ENCODE measurements at regions not wholly inside any gene's neighbourhood (a gene's known extent, or its start where the extent isn't known, plus 50 kb on each side); places are given as distances from the start of the nearest gene placed in this dataset.

- no peak overlapping the region for H3K4me3 Mint-ChIP-seq (ENCODE audit: unreplicated experiment)
- H3K36me3 ChIP-seq (ENCODE audit: insufficient read depth, low read length), result no peaks in the 10 kb centered on the region
- peaks cover 5% of the 10 kb centered on the region for H3K9me3 Mint-ChIP-seq (ENCODE audit: unreplicated experiment)
- H3K27me3 Mint-ChIP-seq (ENCODE audit: low read depth, unreplicated experiment), result peaks cover 67% of the 10 kb centered on the region
- no peaks in the 10 kb centered on the region for H3K9me3 ChIP-seq (ENCODE audit: insufficient read depth, low read depth, low read length)
- peaks cover 7% of the 10 kb centered on the region for H3K27me3 ChIP-seq (ENCODE audit: insufficient read depth, low read length)
- TF ChIP-seq CTCF (IDR thresholded peaks at IDR 0.05; ENCODE audit: insufficient read depth, low read depth, low read length) (no peak), EZH2 (IDR thresholded peaks at IDR 0.05; ENCODE audit: insufficient read depth, low read length) (no peak)
- no peaks in the 10 kb centered on the region for H3K79me2 ChIP-seq (ENCODE audit: insufficient read depth, low read length)
- FAIRE-seq (no peak), DNase-seq (ENCODE audit: low read depth) (no peak)
- H4K20me1 ChIP-seq (ENCODE audit: insufficient read depth, low read length), result no peaks in the 10 kb centered on the region
- H3K9ac ChIP-seq (ENCODE audit: low read length), result no peak overlapping the region
- H3K4me1 ChIP-seq (ENCODE audit: insufficient read depth, low read length), result peaks cover 9% of the 10 kb centered on the region
- H2AFZ ChIP-seq (ENCODE audit: low read depth, low read length), result no peak overlapping the region
- no peak overlapping the region for H3K4me2 ChIP-seq (ENCODE audit: low read length)
- peaks cover 6% of the 10 kb centered on the region for H3K4me1 Mint-ChIP-seq (ENCODE audit: low read depth, unreplicated experiment)
- H3K27ac ChIP-seq (ENCODE audit: low read depth, low read length), result no peak overlapping the region
- H3K27ac Mint-ChIP-seq (ENCODE audit: unreplicated experiment), result no peak overlapping the region
- H3K4me3 ChIP-seq (ENCODE audit: insufficient read depth, low read depth, low read length), result no peak overlapping the region
- H3K36me3 Mint-ChIP-seq (ENCODE audit: low read depth, unreplicated experiment), result peaks cover 3% of the 10 kb centered on the region
These were observed 237.4 kb downstream of the LMX1A start for GRCh38 chr1:165119086-165119485.

GRCh38 chr1:165117482-165117881 is 239.0 kb downstream of the LMX1A start:
- H3K4me1 Mint-ChIP-seq (ENCODE audit: low read depth, unreplicated experiment), result peaks cover 6% of the 10 kb centered on the region
- no peak overlapping the region for H3K9ac ChIP-seq (ENCODE audit: low read length)
- DNase-seq (ENCODE audit: low read depth) (no peak), FAIRE-seq (no peak)
- H3K79me2 ChIP-seq (ENCODE audit: insufficient read depth, low read length), result no peaks in the 10 kb centered on the region
- no peaks in the 10 kb centered on the region for H4K20me1 ChIP-seq (ENCODE audit: insufficient read depth, low read length)
- no peak overlapping the region for H3K4me3 ChIP-seq (ENCODE audit: insufficient read depth, low read depth, low read length)
- TF ChIP-seq CTCF (IDR thresholded peaks at IDR 0.05; ENCODE audit: insufficient read depth, low read depth, low read length) (no peak), EZH2 (IDR thresholded peaks at IDR 0.05; ENCODE audit: insufficient read depth, low read length) (no peak)
- peaks cover 9% of the 10 kb centered on the region for H3K4me1 ChIP-seq (ENCODE audit: insufficient read depth, low read length)
- H3K36me3 Mint-ChIP-seq (ENCODE audit: low read depth, unreplicated experiment), result peaks cover 3% of the 10 kb centered on the region
- H2AFZ ChIP-seq (ENCODE audit: low read depth, low read length), result no peak overlapping the region
- H3K9me3 Mint-ChIP-seq (ENCODE audit: unreplicated experiment), result peaks cover 5% of the 10 kb centered on the region
- H3K27me3 Mint-ChIP-seq (ENCODE audit: low read depth, unreplicated experiment), result peaks cover 57% of the 10 kb centered on the region
- peaks cover 5% of the 10 kb centered on the region for H3K27me3 ChIP-seq (ENCODE audit: insufficient read depth, low read length)
- no peak overlapping the region for H3K27ac ChIP-seq (ENCODE audit: low read depth, low read length)
- peak overlapping the region; percentile 38 for H3K4me2 ChIP-seq (ENCODE audit: low read length)
- H3K27ac Mint-ChIP-seq (ENCODE audit: unreplicated experiment), result no peak overlapping the region
- no peaks in the 10 kb centered on the region for H3K36me3 ChIP-seq (ENCODE audit: insufficient read depth, low read length)
- no peak overlapping the region for H3K4me3 Mint-ChIP-seq (ENCODE audit: unreplicated experiment)
- no peaks in the 10 kb centered on the region for H3K9me3 ChIP-seq (ENCODE audit: insufficient read depth, low read depth, low read length)

GRCh38 chr1:165116732-165117131 is 239.8 kb downstream of the LMX1A start:
- Histone ChIP-seq H3K4me2 (ENCODE audit: low read length) (peak overlapping the region; percentile 38), H3K4me3 (ENCODE audit: insufficient read depth, low read depth, low read length) (no peak overlapping the region), H3K9ac (ENCODE audit: low read length) (no peak overlapping the region), H3K36me3 (ENCODE audit: insufficient read depth, low read length) (no peaks in the 10 kb centered on the region), H3K4me1 (ENCODE audit: insufficient read depth, low read length) (peaks cover 9% of the 10 kb centered on the region), H2AFZ (ENCODE audit: low read depth, low read length) (no peak overlapping the region), H4K20me1 (ENCODE audit: insufficient read depth, low read length) (no peaks in the 10 kb centered on the region), H3K27me3 (ENCODE audit: insufficient read depth, low read length) (peaks cover 5% of the 10 kb centered on the region), H3K79me2 (ENCODE audit: insufficient read depth, low read length) (no peaks in the 10 kb centered on the region), H3K9me3 (ENCODE audit: insufficient read depth, low read depth, low read length) (no peaks in the 10 kb centered on the region), H3K27ac (ENCODE audit: low read depth, low read length) (no peak overlapping the region)
- TF ChIP-seq EZH2 (IDR thresholded peaks at IDR 0.05; ENCODE audit: insufficient read depth, low read length) (no peak), CTCF (IDR thresholded peaks at IDR 0.05; ENCODE audit: insufficient read depth, low read depth, low read length) (no peak)
- Mint-ChIP-seq H3K9me3 (ENCODE audit: unreplicated experiment) (peaks cover 5% of the 10 kb centered on the region), H3K4me3 (ENCODE audit: unreplicated experiment) (peak overlapping the region; percentile 47), H3K4me1 (ENCODE audit: low read depth, unreplicated experiment) (peaks cover 6% of the 10 kb centered on the region), H3K36me3 (ENCODE audit: low read depth, unreplicated experiment) (peaks cover 3% of the 10 kb centered on the region), H3K27me3 (ENCODE audit: low read depth, unreplicated experiment) (peaks cover 55% of the 10 kb centered on the region), H3K27ac (ENCODE audit: unreplicated experiment) (peak overlapping the region; percentile 59)
- FAIRE-seq, result peak; percentile 39
- DNase-seq (ENCODE audit: low read depth), result peak; percentile 86
